ENCODE measurements at regions not wholly inside any gene's neighbourhood (a gene's known extent, or its start where the extent isn't known, plus 50 kb on each side); places are given as distances from the start of the nearest gene placed in this dataset.
A peak's percentile ranks its signal among the peaks of the same experiment; 100 is the strongest.
"Not testable (repeated sequence)": the region's sequence is repeated elsewhere in the genome, so short reads cannot be mapped to it uniquely, and the experiment has no call there.

DNA sequence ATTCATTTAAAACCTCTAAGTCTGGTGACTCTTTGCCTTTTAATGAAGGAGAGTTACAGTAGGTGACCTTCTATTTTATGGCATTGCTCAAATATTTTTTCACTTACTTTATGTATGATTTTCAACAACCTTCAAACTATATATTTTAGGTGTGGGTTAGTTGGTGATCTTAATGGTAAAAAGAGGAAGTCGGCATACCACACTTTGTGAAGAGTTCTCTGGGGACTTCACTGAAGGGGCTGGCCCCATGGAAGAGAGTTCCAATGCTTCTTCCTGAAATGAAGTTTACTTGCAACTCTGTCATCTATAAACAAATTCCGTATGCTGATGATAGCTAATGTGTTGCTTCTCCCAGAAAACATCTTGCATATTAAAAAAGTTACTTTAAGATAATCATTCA is 647.0 kb upstream of the SGO1 start:
- H3K27me3 ChIP-seq (replicated peaks; ENCODE audit: insufficient read depth, low read length) = no peaks in the 10 kb centered on the region
- H3K4me3 ChIP-seq (ENCODE audit: low read length) = no peak overlapping the region
- no peaks in the 10 kb centered on the region for H3K36me3 ChIP-seq (replicated peaks; ENCODE audit: insufficient read depth, low read length)
- H3F3A ChIP-seq (ENCODE audit: insufficient read depth, low read length) = no peaks in the 10 kb centered on the region
- H3K79me2 ChIP-seq (ENCODE audit: low read length) = no peaks in the 10 kb centered on the region
- H4K20me1 ChIP-seq (ENCODE audit: insufficient read depth, low read length) = no peaks in the 10 kb centered on the region
- no peak overlapping the region for H3K4me2 ChIP-seq (ENCODE audit: low read depth, low read length)
- no peaks in the 10 kb centered on the region for H3K4me1 ChIP-seq (ENCODE audit: low read length)
- H3K9me2 ChIP-seq (replicated peaks; ENCODE audit: insufficient read depth, low read length) = no peaks in the 10 kb centered on the region
- TF ChIP-seq EZH2phosphoT487 (IDR thresholded peaks at IDR 0.05; ENCODE audit: low read length) (no peak), EZH2 (optimal IDR thresholded peaks at IDR 0.05; ENCODE audit: low read depth, low read length) (no peak)
- TF ChIP-seq, protein P1, sequence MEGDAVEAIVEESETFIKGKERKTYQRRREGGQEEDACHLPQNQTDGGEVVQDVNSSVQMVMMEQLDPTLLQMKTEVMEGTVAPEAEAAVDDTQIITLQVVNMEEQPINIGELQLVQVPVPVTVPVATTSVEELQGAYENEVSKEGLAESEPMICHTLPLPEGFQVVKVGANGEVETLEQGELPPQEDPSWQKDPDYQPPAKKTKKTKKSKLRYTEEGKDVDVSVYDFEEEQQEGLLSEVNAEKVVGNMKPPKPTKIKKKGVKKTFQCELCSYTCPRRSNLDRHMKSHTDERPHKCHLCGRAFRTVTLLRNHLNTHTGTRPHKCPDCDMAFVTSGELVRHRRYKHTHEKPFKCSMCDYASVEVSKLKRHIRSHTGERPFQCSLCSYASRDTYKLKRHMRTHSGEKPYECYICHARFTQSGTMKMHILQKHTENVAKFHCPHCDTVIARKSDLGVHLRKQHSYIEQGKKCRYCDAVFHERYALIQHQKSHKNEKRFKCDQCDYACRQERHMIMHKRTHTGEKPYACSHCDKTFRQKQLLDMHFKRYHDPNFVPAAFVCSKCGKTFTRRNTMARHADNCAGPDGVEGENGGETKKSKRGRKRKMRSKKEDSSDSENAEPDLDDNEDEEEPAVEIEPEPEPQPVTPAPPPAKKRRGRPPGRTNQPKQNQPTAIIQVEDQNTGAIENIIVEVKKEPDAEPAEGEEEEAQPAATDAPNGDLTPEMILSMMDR (IDR thresholded peaks at IDR 0.05; ENCODE audit: low read length) = no peak
- H2AFZ ChIP-seq (ENCODE audit: low read length) = no peak overlapping the region
- DNase-seq = no peak
- no peak overlapping the region for H3K9ac ChIP-seq (ENCODE audit: low read length)
- no peaks in the 10 kb centered on the region for H3K9me3 ChIP-seq (replicated peaks; ENCODE audit: insufficient read depth, low read length)
- H3K27ac ChIP-seq (ENCODE audit: low read length) = no peak overlapping the region

GRCh38 chr3:20822251-20822650 is 636.2 kb upstream of the SGO1 start:
- H3K9me3 ChIP-seq (replicated peaks; ENCODE audit: insufficient read depth, low read length) = no peaks in the 10 kb centered on the region
- no peak overlapping the region for H3K4me3 ChIP-seq (ENCODE audit: low read length)
- TF ChIP-seq EZH2phosphoT487 (IDR thresholded peaks at IDR 0.05; ENCODE audit: low read length) = no peak
- TF ChIP-seq, protein P1 (IDR thresholded peaks at IDR 0.05; ENCODE audit: low read length) = no peak
- TF ChIP-seq EZH2 (optimal IDR thresholded peaks at IDR 0.05; ENCODE audit: low read depth, low read length) = no peak
- peaks cover 10% of the 10 kb centered on the region; the same call in 1 of the 2 replicates for H3K4me1 ChIP-seq (ENCODE audit: low read length)
- H3K27me3 ChIP-seq (replicated peaks; ENCODE audit: insufficient read depth, low read length) = no peaks in the 10 kb centered on the region
- peak; percentile 48 for DNase-seq
- H2AFZ ChIP-seq (ENCODE audit: low read length) = no peak overlapping the region
- H3K36me3 ChIP-seq (replicated peaks; ENCODE audit: insufficient read depth, low read length) = no peaks in the 10 kb centered on the region
- H4K20me1 ChIP-seq (ENCODE audit: insufficient read depth, low read length) = no peaks in the 10 kb centered on the region
- no peaks in the 10 kb centered on the region for H3K79me2 ChIP-seq (ENCODE audit: low read length)
- H3K9me2 ChIP-seq (replicated peaks; ENCODE audit: insufficient read depth, low read length) = no peaks in the 10 kb centered on the region
- H3K27ac ChIP-seq (ENCODE audit: low read length) = no peak overlapping the region
- no peak overlapping the region for H3K4me2 ChIP-seq (ENCODE audit: low read depth, low read length)
- no peaks in the 10 kb centered on the region for H3F3A ChIP-seq (ENCODE audit: insufficient read depth, low read length)
- H3K9ac ChIP-seq (ENCODE audit: low read length) = no peak overlapping the region

- DNase-seq; H3K36me3 ChIP-seq (replicated peaks; ENCODE audit: insufficient read depth, low read length); H3K79me2 ChIP-seq (ENCODE audit: low read length); H4K20me1 ChIP-seq (ENCODE audit: insufficient read depth, low read length); H3K9me2 ChIP-seq (replicated peaks; ENCODE audit: insufficient read depth, low read length); H3F3A ChIP-seq (ENCODE audit: insufficient read depth, low read length); H3K4me3 ChIP-seq (ENCODE audit: low read length); H3K27ac ChIP-seq (ENCODE audit: low read length); H3K9ac ChIP-seq (ENCODE audit: low read length); H3K4me1 ChIP-seq (ENCODE audit: low read length); H3K27me3 ChIP-seq (replicated peaks; ENCODE audit: insufficient read depth, low read length); H3K9me3 ChIP-seq (replicated peaks; ENCODE audit: insufficient read depth, low read length); H3K4me2 ChIP-seq (ENCODE audit: low read depth, low read length); H2AFZ ChIP-seq (ENCODE audit: low read length): not testable (repeated sequence)
Observed at GRCh38 chr3:20820872-20821271, 634.9 kb upstream of the SGO1 start.

- no peaks in the 10 kb centered on the region for H3K36me3 ChIP-seq (replicated peaks; ENCODE audit: insufficient read depth, low read length)
- no peaks in the 10 kb centered on the region for H3K9me2 ChIP-seq (replicated peaks; ENCODE audit: insufficient read depth, low read length)
- H3F3A ChIP-seq (ENCODE audit: insufficient read depth, low read length) = no peaks in the 10 kb centered on the region
- DNase-seq = no peak
- H3K9me3 ChIP-seq (replicated peaks; ENCODE audit: insufficient read depth, low read length) = no peaks in the 10 kb centered on the region
- no peak overlapping the region for H2AFZ ChIP-seq (ENCODE audit: low read length)
- H4K20me1 ChIP-seq (ENCODE audit: insufficient read depth, low read length) = no peaks in the 10 kb centered on the region
- no peaks in the 10 kb centered on the region for H3K27me3 ChIP-seq (replicated peaks; ENCODE audit: insufficient read depth, low read length)
- no peak overlapping the region for H3K9ac ChIP-seq (ENCODE audit: low read length)
- no peak overlapping the region for H3K4me3 ChIP-seq (ENCODE audit: low read length)
- no peak overlapping the region for H3K4me2 ChIP-seq (ENCODE audit: low read depth, low read length)
- no peak overlapping the region for H3K27ac ChIP-seq (ENCODE audit: low read length)
- H3K79me2 ChIP-seq (ENCODE audit: low read length) = no peaks in the 10 kb centered on the region
- no peaks in the 10 kb centered on the region for H3K4me1 ChIP-seq (ENCODE audit: low read length)
- TF ChIP-seq, protein P1 (IDR thresholded peaks at IDR 0.05; ENCODE audit: low read length) = no peak
- no peak for TF ChIP-seq EZH2phosphoT487 (IDR thresholded peaks at IDR 0.05; ENCODE audit: low read length)
- TF ChIP-seq EZH2 (optimal IDR thresholded peaks at IDR 0.05; ENCODE audit: low read depth, low read length) = no peak
Observed at GRCh38 chr3:20811631-20812030, 625.6 kb upstream of the SGO1 start.
